DMS114 treated with DMSO at 0.1 percent for 48 hours (cell line): ENCODE measurements at regions not wholly inside any gene's neighbourhood (a gene's known extent, or its start where the extent isn't known, plus 50 kb on each side); places are given as distances from the start of the nearest gene placed in this dataset.

Source experiments
- DNase-seq: peaks from one replicate; lab custom pipeline; 2025; ENCODE audit not compliant: unreplicated experiment; lab: John Stamatoyannopoulos, UW

GRCh38 chr13:22469452-22469851 lies 711.3 kb upstream of the SGCG start:
- DNase-seq, result no peak

- no peak for DNase-seq
These were observed 710.7 kb upstream of the SGCG start for GRCh38 chr13:22470075-22470474.

- no peak for DNase-seq
These were observed 698.2 kb upstream of the SGCG start for GRCh38 chr13:22482496-22483000.

GRCh38 chr13:22483276-22483675 lies 697.5 kb upstream of the SGCG start:
- no peak for DNase-seq

GRCh38 chr13:22486490-22486889 lies 694.3 kb upstream of the SGCG start:
- no peak for DNase-seq

GRCh38 chr13:22487932-22488331 lies 692.8 kb upstream of the SGCG start:
- DNase-seq, result no peak

- DNase-seq, result no peak
These were observed 691.0 kb upstream of the SGCG start for GRCh38 chr13:22489771-22490170.

- DNase-seq, result no peak
These were observed 685.0 kb upstream of the SGCG start for GRCh38 chr13:22495819-22496218.

- no peak for DNase-seq
These were observed 683.8 kb upstream of the SGCG start for GRCh38 chr13:22496803-22497508.

GRCh38 chr13:22497991-22498780 lies 682.6 kb upstream of the SGCG start:
- DNase-seq, result no peak

- no peak for DNase-seq
These were observed 680.9 kb upstream of the SGCG start for GRCh38 chr13:22499919-22500318.

- DNase-seq, result no peak
These were observed 675.3 kb upstream of the SGCG start for GRCh38 chr13:22505489-22505888.

- DNase-seq, result no peak
These were observed 674.6 kb upstream of the SGCG start for GRCh38 chr13:22506096-22506691.

- no peak for DNase-seq
These were observed 663.2 kb upstream of the SGCG start for GRCh38 chr13:22517544-22517943.

- DNase-seq, result no peak
These were observed 643.9 kb upstream of the SGCG start for GRCh38 chr13:22536851-22537250.

GRCh38 chr13:22538400-22538799 lies 642.4 kb upstream of the SGCG start:
- no peak for DNase-seq

GRCh38 chr13:22549126-22549525 lies 631.7 kb upstream of the SGCG start:
- no peak for DNase-seq

- DNase-seq, result no peak
These were observed 619.2 kb upstream of the SGCG start for GRCh38 chr13:22561581-22561980.

- DNase-seq, result no peak
These were observed 618.7 kb upstream of the SGCG start for GRCh38 chr13:22562116-22562515.

- no peak for DNase-seq
These were observed 617.5 kb upstream of the SGCG start for GRCh38 chr13:22563272-22563671.

- DNase-seq, result no peak
These were observed 611.0 kb upstream of the SGCG start for GRCh38 chr13:22569811-22570210.

GRCh38 chr13:22589880-22590279 lies 590.9 kb upstream of the SGCG start:
- no peak for DNase-seq
